ENCODE measurements at regions not wholly inside any gene's neighbourhood (a gene's known extent, or its start where the extent isn't known, plus 50 kb on each side); places are given as distances from the start of the nearest gene placed in this dataset.

DNA sequence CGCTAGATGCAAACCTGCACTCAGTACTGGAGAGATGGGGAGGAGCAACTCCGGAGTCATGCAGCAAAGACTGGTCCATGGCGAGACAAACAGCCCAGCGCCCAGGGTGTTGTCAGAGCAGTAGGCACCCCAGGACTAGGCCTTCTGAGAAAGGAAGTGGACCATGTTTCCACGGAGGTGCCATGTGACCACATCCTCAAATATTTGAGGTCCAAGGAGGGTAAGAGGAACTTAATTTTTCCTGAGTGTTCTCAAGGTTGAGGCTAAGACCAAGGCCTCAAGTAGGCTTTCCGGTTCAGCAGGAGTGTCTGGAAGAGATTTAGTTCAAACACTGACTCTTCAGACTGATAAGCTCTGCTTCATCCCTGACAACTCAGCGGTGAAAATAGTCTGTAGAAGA lies 186.2 kb downstream of the RHOU start:
- no peak overlapping the region for H3K4me3 ChIP-seq
- no peak for ATAC-seq (ENCODE audit: insufficient number of reproducible peaks, low FRiP score, low read depth)
- DNase-seq (ENCODE audit: low spot score): no peak
- no peaks in the 10 kb centered on the region for H3K36me3 ChIP-seq
- no peaks in the 10 kb centered on the region for H3K27me3 ChIP-seq (replicated peaks; ENCODE audit: insufficient read depth)
- peak overlapping the region in 1 of 2 donors; percentile 89 for H3K27ac ChIP-seq
- H3K4me1 ChIP-seq (ENCODE audit: control insufficient read depth in 1 of 2, low read depth in 2 of 2): peaks cover 11 to 22% of the 10 kb centered on the region in 2 donors
- TF ChIP-seq, protein P1, sequence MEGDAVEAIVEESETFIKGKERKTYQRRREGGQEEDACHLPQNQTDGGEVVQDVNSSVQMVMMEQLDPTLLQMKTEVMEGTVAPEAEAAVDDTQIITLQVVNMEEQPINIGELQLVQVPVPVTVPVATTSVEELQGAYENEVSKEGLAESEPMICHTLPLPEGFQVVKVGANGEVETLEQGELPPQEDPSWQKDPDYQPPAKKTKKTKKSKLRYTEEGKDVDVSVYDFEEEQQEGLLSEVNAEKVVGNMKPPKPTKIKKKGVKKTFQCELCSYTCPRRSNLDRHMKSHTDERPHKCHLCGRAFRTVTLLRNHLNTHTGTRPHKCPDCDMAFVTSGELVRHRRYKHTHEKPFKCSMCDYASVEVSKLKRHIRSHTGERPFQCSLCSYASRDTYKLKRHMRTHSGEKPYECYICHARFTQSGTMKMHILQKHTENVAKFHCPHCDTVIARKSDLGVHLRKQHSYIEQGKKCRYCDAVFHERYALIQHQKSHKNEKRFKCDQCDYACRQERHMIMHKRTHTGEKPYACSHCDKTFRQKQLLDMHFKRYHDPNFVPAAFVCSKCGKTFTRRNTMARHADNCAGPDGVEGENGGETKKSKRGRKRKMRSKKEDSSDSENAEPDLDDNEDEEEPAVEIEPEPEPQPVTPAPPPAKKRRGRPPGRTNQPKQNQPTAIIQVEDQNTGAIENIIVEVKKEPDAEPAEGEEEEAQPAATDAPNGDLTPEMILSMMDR (IDR thresholded peaks at IDR 0.05): no peak
- no peaks in the 10 kb centered on the region for H3K9me3 ChIP-seq

- TF ChIP-seq, protein P1 (IDR thresholded peaks at IDR 0.05): no peak
- H3K27ac ChIP-seq: no peak overlapping the region
- no peak overlapping the region for H3K4me3 ChIP-seq
- no peaks in the 10 kb centered on the region for H3K27me3 ChIP-seq (replicated peaks; ENCODE audit: insufficient read depth)
- ATAC-seq (ENCODE audit: insufficient number of reproducible peaks, low FRiP score, low read depth): no peak
- DNase-seq (ENCODE audit: low spot score): no peak
- H3K36me3 ChIP-seq: no peaks in the 10 kb centered on the region
- H3K9me3 ChIP-seq: no peaks in the 10 kb centered on the region
- H3K4me1 ChIP-seq (ENCODE audit: control insufficient read depth in 1 of 2, low read depth in 2 of 2): peaks cover 11 to 22% of the 10 kb centered on the region in 2 donors
Observed at GRCh38 chr1:228922722-228923376, 187.6 kb downstream of the RHOU start.

DNA sequence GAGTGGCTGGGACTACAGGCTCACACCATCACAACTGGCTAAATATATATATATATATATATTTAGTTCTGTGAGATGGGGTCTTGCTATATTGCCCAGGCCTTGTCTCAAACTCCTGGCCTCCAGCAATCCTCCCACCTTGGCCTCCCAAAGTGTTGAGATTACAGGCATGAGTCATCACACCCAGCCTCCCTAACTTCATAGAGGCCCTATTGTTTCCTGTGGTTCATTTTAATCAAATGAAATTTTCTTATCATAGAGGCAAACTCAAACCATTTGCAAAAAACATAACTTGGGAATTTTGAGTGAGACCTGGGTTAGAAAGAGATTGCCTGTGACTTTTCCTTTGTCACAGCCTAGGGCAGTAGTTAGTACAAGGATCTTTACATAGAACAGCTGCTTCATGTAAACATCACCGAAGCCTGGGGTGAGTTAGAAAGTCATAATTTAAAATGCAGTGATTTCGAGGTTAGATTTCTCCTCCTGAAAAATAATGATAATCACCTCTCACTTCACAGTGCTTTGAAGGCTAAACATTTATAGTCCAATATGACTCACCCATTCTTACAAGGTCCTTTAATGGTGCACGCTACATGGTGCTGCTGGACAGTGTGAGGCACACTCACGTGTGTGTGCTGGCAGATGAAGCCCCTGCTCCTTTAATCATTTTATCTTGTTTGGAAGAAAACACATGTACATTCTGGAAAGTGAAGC lies 188.9 kb downstream of the RHOU start:
- ATAC-seq (ENCODE audit: insufficient number of reproducible peaks, low FRiP score, low read depth): no peak
- DNase-seq (ENCODE audit: low spot score): no peak

DNA sequence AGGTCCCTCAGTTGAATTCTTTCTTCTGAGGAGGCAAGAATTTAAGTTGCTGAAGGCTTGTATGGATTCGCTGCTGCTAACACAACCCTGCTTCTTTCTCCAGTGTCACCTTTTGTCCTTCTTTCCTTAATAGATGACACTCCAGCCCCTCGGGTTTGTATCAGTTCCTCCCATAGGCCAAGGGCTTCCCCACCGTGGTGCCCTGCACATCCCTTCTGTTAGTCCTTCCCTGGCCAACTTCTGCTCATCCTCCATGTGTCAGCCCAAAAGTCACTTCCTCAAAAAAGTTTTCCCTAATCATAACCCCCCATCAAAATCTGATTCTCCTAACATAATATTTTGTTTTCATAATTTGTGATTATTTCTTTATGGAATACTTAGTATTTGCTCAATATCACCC lies 190.4 kb downstream of the RHOU start:
- no peaks in the 10 kb centered on the region for H3K9me3 ChIP-seq
- DNase-seq (ENCODE audit: low spot score) (no peak), ATAC-seq (ENCODE audit: insufficient number of reproducible peaks, low FRiP score, low read depth) (no peak)
- peaks cover 4 to 9% of the 10 kb centered on the region in 2 donors for H3K4me1 ChIP-seq (ENCODE audit: control insufficient read depth in 1 of 2, low read depth in 2 of 2)
- H3K4me3 ChIP-seq: no peak overlapping the region
- H3K27ac ChIP-seq: no peak overlapping the region
- H3K27me3 ChIP-seq (replicated peaks; ENCODE audit: insufficient read depth): no peaks in the 10 kb centered on the region
- no peaks in the 10 kb centered on the region for H3K36me3 ChIP-seq
- TF ChIP-seq, protein P1 (IDR thresholded peaks at IDR 0.05): no peak

More for the DNA sequence above, 188.9 kb downstream of the RHOU start:
- Histone ChIP-seq H3K4me1 (ENCODE audit: control insufficient read depth in 1 of 2, low read depth in 2 of 2) (peaks cover 11 to 22% of the 10 kb centered on the region in 2 donors), H3K27me3 (replicated peaks; ENCODE audit: insufficient read depth) (no peaks in the 10 kb centered on the region), H3K9me3 (no peaks in the 10 kb centered on the region), H3K36me3 (no peaks in the 10 kb centered on the region), H3K4me3 (no peak overlapping the region), H3K27ac (no peak overlapping the region)
- TF ChIP-seq, protein P1 (IDR thresholded peaks at IDR 0.05): no peak

DNA sequence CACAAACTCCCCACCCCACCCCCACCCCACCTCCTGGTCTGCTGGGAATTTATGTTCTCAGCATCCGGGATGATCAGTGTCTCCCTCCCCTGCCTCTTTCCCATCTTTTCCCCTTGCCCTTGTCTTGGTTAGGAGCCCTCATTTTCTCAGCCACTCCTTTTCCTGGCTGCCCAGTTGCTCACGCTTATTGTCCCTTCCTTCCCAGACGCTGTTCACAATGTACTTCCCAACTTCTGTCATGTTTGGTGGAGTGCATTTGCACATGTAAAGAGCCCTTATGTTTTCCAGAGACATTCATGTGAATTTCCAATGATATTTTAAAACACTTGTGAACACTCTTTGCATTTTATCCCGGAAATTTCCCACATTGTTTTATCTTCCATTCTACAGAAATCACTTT lies 192.1 kb downstream of the RHOU start:
- no peaks in the 10 kb centered on the region for H3K9me3 ChIP-seq
- ATAC-seq (ENCODE audit: insufficient number of reproducible peaks, low FRiP score, low read depth) (no peak), DNase-seq (ENCODE audit: low spot score) (no peak)
- no peaks in the 10 kb centered on the region for H3K36me3 ChIP-seq
- no peaks in the 10 kb centered on the region for H3K27me3 ChIP-seq (replicated peaks; ENCODE audit: insufficient read depth)
- no peaks in the 10 kb centered on the region for H3K4me1 ChIP-seq (ENCODE audit: control insufficient read depth in 1 of 2, low read depth in 2 of 2)
- no peak overlapping the region for H3K4me3 ChIP-seq
- TF ChIP-seq, protein P1 (IDR thresholded peaks at IDR 0.05): no peak
- no peak overlapping the region for H3K27ac ChIP-seq

All from thoracic aorta (tissue), 2 donors.